RWPE2 (cell line): ENCODE measurements at regions not wholly inside any gene's neighbourhood (a gene's known extent, or its start where the extent isn't known, plus 50 kb on each side); places are given as distances from the start of the nearest gene placed in this dataset.

ENCODE experiments used
- ATAC-seq: fragments of 200-7000 bp; cut with Tn5 transposase; 3 replicates; pipeline ENCODE4 v1.9.1; 2021; ENCODE audit warnings: low read depth
- DNase-seq: peaks from one replicate; pipeline ENCODE4 v3.0.0-alpha.2; 2020; ENCODE audit warnings: low spot score
- H3K27ac ChIP-seq: fragments of 450-650 bp; 2 replicates; pipeline ENCODE4 v1.5.1; 2017; ENCODE audit warnings: mild to moderate bottlenecking; ENCODE audit not compliant: poor library complexity, severe bottlenecking
- H3K27me3 ChIP-seq: fragments of 250-450 bp; sonication (Bioruptor Pico); 2 replicates; pipeline ENCODE4 v1.5.1; 2021; ENCODE audit warnings: mild to moderate bottlenecking, moderate library complexity; ENCODE audit not compliant: insufficient read depth, poor library complexity, severe bottlenecking
- H3K36me3 ChIP-seq: fragments of 250-450 bp; sonication (Bioruptor Pico); 2 replicates; pipeline ENCODE4 v1.5.1; 2020; ENCODE audit warnings: low read depth, mild to moderate bottlenecking, moderate library complexity
- H3K4me1 ChIP-seq: fragments of 250-450 bp; sonication (Bioruptor Pico); 2 replicates; pipeline ENCODE4 v1.5.1; 2021; ENCODE audit warnings: mild to moderate bottlenecking, moderate library complexity; ENCODE audit not compliant: insufficient read depth, poor library complexity, severe bottlenecking
- H3K4me3 ChIP-seq: fragments of 250-450 bp; sonication (Bioruptor Pico); 2 replicates; pipeline ENCODE4 v1.5.1; 2021; ENCODE audit warnings: mild to moderate bottlenecking, moderate library complexity; ENCODE audit not compliant: severe bottlenecking
- H3K9me3 ChIP-seq: fragments of 250-450 bp; sonication (Bioruptor Pico); 2 replicates; pipeline ENCODE4 v1.5.1; 2021; ENCODE audit warnings: mild to moderate bottlenecking, moderate library complexity; ENCODE audit not compliant: severe bottlenecking
- CTCF ChIP-seq: fragments of 450-650 bp; IDR thresholded peaks from one replicate; pipeline ENCODE4 v1.5.1; 2017; ENCODE audit warnings: mild to moderate bottlenecking, moderate library complexity; ENCODE audit not compliant: poor library complexity, severe bottlenecking

- Histone ChIP-seq H3K9me3 (no peaks in the 10 kb centered on the region), H3K4me1 (no peaks in the 10 kb centered on the region), H3K4me3 (no peak overlapping the region), H3K36me3 (no peaks in the 10 kb centered on the region), H3K27me3 (peaks cover 7% of the 10 kb centered on the region), H3K27ac (no peak overlapping the region)
- no peak for TF ChIP-seq CTCF
- DNase-seq, result no peak
- no peak for ATAC-seq
Measured at GRCh38 chr16:9330095-9330494, 238.7 kb downstream of the HAPSTR1 start.

GRCh38 chr16:9331503-9331902 is 240.1 kb downstream of the HAPSTR1 start:
- ATAC-seq, result no peak
- H3K4me3 ChIP-seq, result no peak overlapping the region
- H3K36me3 ChIP-seq, result no peaks in the 10 kb centered on the region
- DNase-seq, result no peak
- H3K9me3 ChIP-seq, result no peaks in the 10 kb centered on the region
- no peak overlapping the region for H3K27ac ChIP-seq
- peaks cover 7% of the 10 kb centered on the region for H3K27me3 ChIP-seq
- no peak for TF ChIP-seq CTCF
- H3K4me1 ChIP-seq, result no peaks in the 10 kb centered on the region

DNA sequence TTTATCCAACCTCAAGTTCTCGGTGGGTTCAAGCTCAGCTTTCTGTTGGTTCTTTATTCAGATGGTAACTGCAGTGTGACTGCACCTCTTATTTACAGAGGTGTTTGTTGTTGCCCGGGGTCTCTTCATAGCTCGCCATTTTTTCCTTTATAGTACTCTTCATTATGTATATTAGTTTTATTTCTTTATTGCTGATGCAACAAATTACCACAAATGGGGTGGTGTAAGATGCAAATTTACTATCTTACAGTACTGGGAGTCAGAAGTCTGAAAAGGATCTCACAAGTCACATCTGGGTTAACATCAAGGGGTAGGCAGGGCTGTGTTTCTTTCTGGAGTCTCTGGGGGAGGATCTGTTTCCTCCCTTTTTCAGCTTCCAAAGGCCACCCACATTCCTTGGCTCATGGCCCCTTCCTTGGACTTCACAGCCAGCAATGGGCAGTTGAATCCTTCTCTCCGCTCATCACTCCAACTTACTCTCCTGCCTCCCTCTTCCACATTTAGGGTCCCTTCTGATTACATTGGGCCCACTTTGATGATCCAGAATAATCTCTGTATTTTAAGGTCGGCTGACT is 241.2 kb downstream of the HAPSTR1 start:
- Histone ChIP-seq H3K4me1 (no peaks in the 10 kb centered on the region), H3K27me3 (peaks cover 7% of the 10 kb centered on the region)
- ATAC-seq, result no peak

DNA sequence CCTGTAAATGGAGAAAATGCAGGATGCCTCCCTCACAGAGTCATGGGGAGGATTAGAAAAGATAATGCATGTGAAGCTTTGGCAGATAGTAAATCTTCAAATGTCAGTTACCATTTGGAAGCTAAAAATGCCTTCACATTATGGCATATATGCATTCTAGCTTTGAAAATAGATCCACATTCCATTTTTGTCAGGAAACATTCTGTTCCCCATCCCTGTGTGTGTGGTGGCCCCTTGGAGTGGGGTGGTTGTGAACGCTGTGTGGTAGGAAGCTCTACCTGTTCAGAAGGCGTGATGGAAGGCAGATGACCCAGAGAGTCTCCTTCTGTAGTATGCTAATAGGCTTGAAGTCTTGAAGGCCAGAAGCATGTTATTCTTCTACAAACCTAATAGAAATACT is 242.0 kb downstream of the HAPSTR1 start:
- no peak for TF ChIP-seq CTCF
- H3K27me3 ChIP-seq, result peaks cover 7% of the 10 kb centered on the region
- H3K27ac ChIP-seq, result no peak overlapping the region
- no peaks in the 10 kb centered on the region for H3K4me1 ChIP-seq
- H3K36me3 ChIP-seq, result no peaks in the 10 kb centered on the region
- H3K9me3 ChIP-seq, result no peaks in the 10 kb centered on the region
- DNase-seq (no peak), ATAC-seq (no peak)
- H3K4me3 ChIP-seq, result no peak overlapping the region

More for the DNA sequence above, 241.2 kb downstream of the HAPSTR1 start:
- no peak overlapping the region for H3K27ac ChIP-seq
- TF ChIP-seq CTCF, result no peak
- H3K4me3 ChIP-seq, result no peak overlapping the region
- no peaks in the 10 kb centered on the region for H3K36me3 ChIP-seq
- DNase-seq, result no peak
- H3K9me3 ChIP-seq, result no peaks in the 10 kb centered on the region

- DNase-seq, result no peak
- no peaks in the 10 kb centered on the region for H3K4me1 ChIP-seq
- H3K4me3 ChIP-seq, result no peak overlapping the region
- H3K36me3 ChIP-seq, result no peaks in the 10 kb centered on the region
- no peak for ATAC-seq
- H3K27me3 ChIP-seq, result peaks cover 7% of the 10 kb centered on the region
- TF ChIP-seq CTCF, result no peak
- H3K27ac ChIP-seq, result no peak overlapping the region
- H3K9me3 ChIP-seq, result no peaks in the 10 kb centered on the region
Measured at GRCh38 chr16:9334103-9334502, 242.7 kb downstream of the HAPSTR1 start.
